Left hindlimb (tissue), 1 donor: ENCODE measurements at regions not wholly inside any gene's neighbourhood (a gene's known extent, or its start where the extent isn't known, plus 50 kb on each side); places are given as distances from the start of the nearest gene placed in this dataset.
"Not testable (repeated sequence)": the region's sequence is repeated elsewhere in the genome, so short reads cannot be mapped to it uniquely, and the experiment has no call there.

Source experiments
- DNase-seq: peaks from one replicate; pipeline ENCODE4 v3.0.0-alpha.2; 2018

- no peak for DNase-seq
These were observed 1137.7 kb upstream of the CHAC2 start for GRCh38 chr2:52629944-52630343.

GRCh38 chr2:52629531-52629930 lies 1138.1 kb upstream of the CHAC2 start:
- no peak for DNase-seq

GRCh38 chr2:52622266-52622665 lies 1145.3 kb upstream of the CHAC2 start:
- no peak for DNase-seq

GRCh38 chr2:52613064-52613463 lies 1154.5 kb upstream of the CHAC2 start:
- DNase-seq = no peak

GRCh38 chr2:52611759-52612158 lies 1155.8 kb upstream of the CHAC2 start:
- DNase-seq = no peak

GRCh38 chr2:52608030-52608429 lies 1159.6 kb upstream of the CHAC2 start:
- no peak for DNase-seq

- DNase-seq = no peak
These were observed 1170.3 kb upstream of the CHAC2 start for GRCh38 chr2:52597346-52597745.

GRCh38 chr2:52594026-52594425 lies 1173.6 kb upstream of the CHAC2 start:
- no peak for DNase-seq

- DNase-seq = not testable (repeated sequence)
These were observed 1183.5 kb upstream of the CHAC2 start for GRCh38 chr2:52584071-52584470.

- DNase-seq = no peak
These were observed 1195.1 kb upstream of the CHAC2 start for GRCh38 chr2:52572469-52572894.

GRCh38 chr2:52571380-52572347 lies 1195.9 kb upstream of the CHAC2 start:
- DNase-seq = no peak

GRCh38 chr2:52570716-52571115 lies 1196.9 kb upstream of the CHAC2 start:
- DNase-seq = no peak

GRCh38 chr2:52563151-52563550 lies 1204.5 kb upstream of the CHAC2 start:
- DNase-seq = no peak

- DNase-seq = no peak
These were observed 1209.3 kb upstream of the CHAC2 start for GRCh38 chr2:52558265-52558664.

GRCh38 chr2:52542297-52542696 lies 1225.3 kb upstream of the CHAC2 start:
- DNase-seq = no peak

- no peak for DNase-seq
These were observed 1228.3 kb upstream of the CHAC2 start for GRCh38 chr2:52539026-52539970.

GRCh38 chr2:52537588-52537987 lies 1230.0 kb upstream of the CHAC2 start:
- DNase-seq = no peak

- DNase-seq = no peak
These were observed 1230.6 kb upstream of the CHAC2 start for GRCh38 chr2:52536929-52537460.

- no peak for DNase-seq
These were observed 1234.6 kb upstream of the CHAC2 start for GRCh38 chr2:52532956-52533355.

GRCh38 chr2:52526735-52527134 lies 1240.9 kb upstream of the CHAC2 start:
- no peak for DNase-seq

GRCh38 chr2:52520644-52521043 lies 1247.0 kb upstream of the CHAC2 start:
- DNase-seq = no peak

GRCh38 chr2:52518678-52519077 lies 1248.9 kb upstream of the CHAC2 start:
- no peak for DNase-seq

- DNase-seq = no peak
These were observed 1254.8 kb upstream of the CHAC2 start for GRCh38 chr2:52512760-52513159.
